Fibroblast of peridontal ligament (primary cell): ENCODE measurements at regions not wholly inside any gene's neighbourhood (a gene's known extent, or its start where the extent isn't known, plus 50 kb on each side); places are given as distances from the start of the nearest gene placed in this dataset.
"Not testable (repeated sequence)": the region's sequence is repeated elsewhere in the genome, so short reads cannot be mapped to it uniquely, and the experiment has no call there.

Experiments used
- DNase-seq: peaks from one replicate; pipeline ENCODE4 v3.0.0-alpha.2; 2010; ENCODE audit errors: extremely low read depth

- no peak for DNase-seq
These were observed 836.5 kb downstream of the PDCD6IP start for GRCh38 chr3:34634939-34635338.

GRCh38 chr3:34635352-34635850, 837.0 kb downstream of the PDCD6IP start:
- no peak for DNase-seq

GRCh38 chr3:34646911-34647460, 848.6 kb downstream of the PDCD6IP start:
- DNase-seq: no peak

- DNase-seq: no peak
These were observed 851.7 kb downstream of the PDCD6IP start for GRCh38 chr3:34650131-34650530.

GRCh38 chr3:34668915-34669314, 870.5 kb downstream of the PDCD6IP start:
- DNase-seq: no peak

GRCh38 chr3:34669490-34669889, 871.1 kb downstream of the PDCD6IP start:
- no peak for DNase-seq

- peak; percentile 23 for DNase-seq
These were observed 877.1 kb downstream of the PDCD6IP start for GRCh38 chr3:34675383-34676120.

- peak; percentile 2 for DNase-seq
These were observed 878.0 kb downstream of the PDCD6IP start for GRCh38 chr3:34676436-34676835.

- DNase-seq: no peak
These were observed 880.1 kb downstream of the PDCD6IP start for GRCh38 chr3:34678575-34678974.

- DNase-seq: not testable (repeated sequence)
These were observed 880.6 kb downstream of the PDCD6IP start for GRCh38 chr3:34679055-34679454.

GRCh38 chr3:34683851-34684250, 885.4 kb downstream of the PDCD6IP start:
- peak; percentile 62 for DNase-seq

- no peak for DNase-seq
These were observed 888.1 kb downstream of the PDCD6IP start for GRCh38 chr3:34686541-34686940.

GRCh38 chr3:34687671-34688070, 889.2 kb downstream of the PDCD6IP start:
- DNase-seq: no peak

GRCh38 chr3:34696831-34697230, 898.4 kb downstream of the PDCD6IP start:
- DNase-seq: no peak

- no peak for DNase-seq
These were observed 904.6 kb downstream of the PDCD6IP start for GRCh38 chr3:34703053-34703452.

GRCh38 chr3:34724916-34725499, 914.3 kb upstream of the ARPP21 start:
- DNase-seq: no peak

- no peak for DNase-seq
These were observed 913.6 kb upstream of the ARPP21 start for GRCh38 chr3:34725774-34726173.

- DNase-seq: no peak
These were observed 911.6 kb upstream of the ARPP21 start for GRCh38 chr3:34727700-34728099.

- no peak for DNase-seq
These were observed 897.2 kb upstream of the ARPP21 start for GRCh38 chr3:34742151-34742550.

- no peak for DNase-seq
These were observed 880.6 kb upstream of the ARPP21 start for GRCh38 chr3:34758630-34759261.

- no peak for DNase-seq
These were observed 861.9 kb upstream of the ARPP21 start for GRCh38 chr3:34777386-34777785.

- no peak for DNase-seq
These were observed 860.2 kb upstream of the ARPP21 start for GRCh38 chr3:34779092-34779491.

- no peak for DNase-seq
These were observed 859.0 kb upstream of the ARPP21 start for GRCh38 chr3:34780294-34780693.
